Urinary bladder (tissue), 3 donors: ENCODE measurements at regions not wholly inside any gene's neighbourhood (a gene's known extent, or its start where the extent isn't known, plus 50 kb on each side); places are given as distances from the start of the nearest gene placed in this dataset.
"Not testable (repeated sequence)": the region's sequence is repeated elsewhere in the genome, so short reads cannot be mapped to it uniquely, and the experiment has no call there.

Source experiments
- DNase-seq: peaks from one replicate; pipeline ENCODE4 v3.0.0-alpha.2; 2015; ENCODE audit errors: extremely low spot score
- H3K27ac ChIP-seq: one replicate; pipeline ENCODE4 v1.5.1; 2013; ENCODE audit warnings: low read depth, mild to moderate bottlenecking, moderate library complexity
- H3K36me3 ChIP-seq: one replicate; pipeline ENCODE4 v1.6.1; 2013; ENCODE audit warnings: mild to moderate bottlenecking, moderate library complexity; ENCODE audit not compliant: insufficient read depth
- H3K4me1 ChIP-seq: one replicate; pipeline ENCODE4 v1.6.1; 2013; ENCODE audit warnings: mild to moderate bottlenecking, moderate library complexity; ENCODE audit not compliant: insufficient read depth
- H3K4me3 ChIP-seq: one replicate; pipeline ENCODE4 v1.5.1; 2013; ENCODE audit warnings: low read depth, low read length
- whole genome bisulfite sequencing: extraction: QIAGEN DNeasy Blood & Tissue Kit; methylation state at CpG from one replicate; pipeline ENCODE4 v1.1.7; 2013; 5-methylcytosine and 5-hydroxymethylcytosine counted together
- donor health status: healthy with polysubstance abuse.
- donor health status: healthy.

- H3K4me1 ChIP-seq, H3K27ac ChIP-seq, H3K4me3 ChIP-seq, DNase-seq, H3K36me3 ChIP-seq: not testable (repeated sequence)
- WGBS = 70% methylated on average over 7 of the region's 7 CpGs
Observed at GRCh38 chr11:46171693-46172092, 50.4 kb upstream of the PHF21A start.
